Peyer's patch (tissue), 4 donors: ENCODE measurements at regions not wholly inside any gene's neighbourhood (a gene's known extent, or its start where the extent isn't known, plus 50 kb on each side); places are given as distances from the start of the nearest gene placed in this dataset.

Experiments used
- DNase-seq, 3 donors: peaks; one replicate each; pipeline ENCODE4 v3.0.0-alpha.2; 2017 to 2019
- H3K27ac ChIP-seq, 4 donors: fragments of 200-600 bp; sonication (generic); one replicate each; pipeline ENCODE4 v1.5.1; 2016 to 2019
- H3K27me3 ChIP-seq, 2 donors: fragments of 200-600 bp; sonication (generic); one replicate each; pipeline ENCODE4 v1.5.1; 2019
- H3K36me3 ChIP-seq, 3 donors: fragments of 200-600 bp; sonication (generic); one replicate each; pipeline ENCODE4 v1.5.1; 2016 to 2019
- H3K4me1 ChIP-seq, 4 donors: fragments of 200-600 bp; sonication (generic); one replicate each; pipeline ENCODE4 v1.5.1; 2016 to 2019
- H3K4me3 ChIP-seq, 4 donors: fragments of 200-600 bp; sonication (generic); 1 replicate in 3 of 4; 2 replicates in 1 of 4; pipeline ENCODE4 v1.5.1; 2016 to 2019; ENCODE audit warnings: mild to moderate bottlenecking in 1 of 4
- H3K9me3 ChIP-seq, 4 donors: fragments of 200-600 bp; sonication (generic); one replicate each; pipeline ENCODE4 v1.5.1; 2016 to 2019; ENCODE audit warnings: mild to moderate bottlenecking in 1 of 4
- CTCF ChIP-seq, 6 experiments: fragments of 450-650 bp in 4 of 6; fragments of 200-600 bp in 2 of 6; sonication (generic) in 1 of 6; IDR thresholded peaks; one replicate each; pipeline ENCODE4 v1.5.1; 2017 to 2019; ENCODE audit warnings: antibody characterized with exemption in 6 of 6, mild to moderate bottlenecking in 3 of 6, moderate library complexity in 1 of 6
- POLR2A ChIP-seq, 2 donors: fragments of 450-650 bp; IDR thresholded peaks; one replicate each; pipeline ENCODE4 v1.5.1; 2017; ENCODE audit warnings: antibody characterized with exemption in 2 of 2, mild to moderate bottlenecking in 2 of 2, moderate library complexity in 2 of 2
- small RNA-seq, 2 donors: library from RNA; depleted of rRNA; stranded (forward); fragments of <200 nt; gene quantifications; one replicate each; pipeline ENCODE3, GENCODE V24; 2016

- Histone ChIP-seq H3K9me3 (no peaks in the 10 kb centered on the region), H3K36me3 (peaks cover 0 to 7% (median 0%) of the 10 kb centered on the region in 3 donors), H3K27ac (no peak overlapping the region), H3K4me1 (no peaks in the 10 kb centered on the region), H3K27me3 (no peaks in the 10 kb centered on the region), H3K4me3 (no peak overlapping the region)
- TF ChIP-seq POLR2A (IDR thresholded peaks at IDR 0.05) (no peak), CTCF (IDR thresholded peaks at IDR 0.05) (no peak)
- DNase-seq = no peak
These were observed 50.3 kb upstream of the DPH5 start for GRCh38 chr1:101075926-101076325.

Small RNA genes lying in the stretch of these regions (small RNA-seq; reads per million reads assigned to genes)
- 0 to 0.06 reads per million in 2 donors for gene RF00424
